HG03175 (cell line): ENCODE measurements at regions not wholly inside any gene's neighbourhood (a gene's known extent, or its start where the extent isn't known, plus 50 kb on each side); places are given as distances from the start of the nearest gene placed in this dataset.
"Not testable (repeated sequence)": the region's sequence is repeated elsewhere in the genome, so short reads cannot be mapped to it uniquely, and the experiment has no call there.

ENCODE experiments used
- ATAC-seq: cut with Tn5 transposase; IDR thresholded peaks from one replicate; pipeline ENCODE4 v1.9.1; 2021; ENCODE audit warnings: mild to moderate bottlenecking, moderate library complexity; ENCODE audit not compliant: unreplicated experiment

- ATAC-seq, result not testable (repeated sequence)
Observed at GRCh38 chr4:9604031-9604892, 160.0 kb downstream of the DEFB131A start.

GRCh38 chr4:9604893-9605190 is 160.6 kb downstream of the DEFB131A start:
- ATAC-seq, result not testable (repeated sequence)

- ATAC-seq, result no peak
Observed at GRCh38 chr4:9608300-9608699, 164.1 kb downstream of the DEFB131A start.

- ATAC-seq, result not testable (repeated sequence)
Observed at GRCh38 chr4:9610321-9610720, 166.1 kb downstream of the DEFB131A start.

- no peak for ATAC-seq
Observed at GRCh38 chr4:9611101-9611500, 166.9 kb downstream of the DEFB131A start.

- not testable (repeated sequence) for ATAC-seq
Observed at GRCh38 chr4:9636411-9636810, 145.0 kb upstream of the DRD5 start.

GRCh38 chr4:9659678-9660077 is 121.8 kb upstream of the DRD5 start:
- not testable (repeated sequence) for ATAC-seq

- not testable (repeated sequence) for ATAC-seq
Observed at GRCh38 chr4:9660955-9661354, 120.5 kb upstream of the DRD5 start.

- not testable (repeated sequence) for ATAC-seq
Observed at GRCh38 chr4:9670725-9671124, 110.7 kb upstream of the DRD5 start.

- ATAC-seq, result not testable (repeated sequence)
Observed at GRCh38 chr4:9677357-9677756, 104.1 kb upstream of the DRD5 start.

- ATAC-seq, result no peak
Observed at GRCh38 chr4:9679704-9680478, 101.5 kb upstream of the DRD5 start.

GRCh38 chr4:9683174-9683573 is 98.3 kb upstream of the DRD5 start:
- not testable (repeated sequence) for ATAC-seq

GRCh38 chr4:9685016-9685415 is 96.4 kb upstream of the DRD5 start:
- not testable (repeated sequence) for ATAC-seq

- no peak for ATAC-seq
Observed at GRCh38 chr4:9685692-9686091, 95.7 kb upstream of the DRD5 start.

GRCh38 chr4:9690636-9691237 is 90.7 kb upstream of the DRD5 start:
- not testable (repeated sequence) for ATAC-seq

- peak; percentile 100 for ATAC-seq
Observed at GRCh38 chr4:9691238-9692065, 90.0 kb upstream of the DRD5 start.

- not testable (repeated sequence) for ATAC-seq
Observed at GRCh38 chr4:9692791-9693491, 88.5 kb upstream of the DRD5 start.

- not testable (repeated sequence) for ATAC-seq
Observed at GRCh38 chr4:9694403-9694802, 87.0 kb upstream of the DRD5 start.

GRCh38 chr4:9695994-9696393 is 85.4 kb upstream of the DRD5 start:
- not testable (repeated sequence) for ATAC-seq

- ATAC-seq, result not testable (repeated sequence)
Observed at GRCh38 chr4:9696561-9696960, 84.9 kb upstream of the DRD5 start.
